ENCODE measurements at regions not wholly inside any gene's neighbourhood (a gene's known extent, or its start where the extent isn't known, plus 50 kb on each side); places are given as distances from the start of the nearest gene placed in this dataset.
A peak's percentile ranks its signal among the peaks of the same experiment; 100 is the strongest.

DNA sequence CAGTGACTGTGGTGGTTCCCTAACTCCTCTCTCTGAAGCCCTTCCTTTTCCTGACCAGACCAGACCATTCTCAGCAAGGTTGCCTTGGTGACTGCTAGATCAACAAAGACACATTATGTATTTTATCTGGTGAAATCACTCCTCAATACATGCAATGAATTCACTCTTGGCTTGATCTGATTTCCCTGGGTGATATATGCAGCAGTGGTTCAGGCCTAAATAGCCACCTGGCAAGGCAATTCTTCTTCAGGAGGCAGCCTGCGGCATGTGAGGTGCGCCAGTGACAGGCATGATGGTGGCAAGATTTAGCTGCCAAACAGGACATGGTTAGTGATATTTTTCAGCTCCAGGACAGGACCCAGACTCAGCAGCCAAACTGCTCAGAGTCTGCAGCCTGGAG, 350.3 kb upstream of the CCDC196 start:
- no peak overlapping the region for H3K27ac Mint-ChIP-seq
- H3F3A ChIP-seq (replicated peaks; ENCODE audit: low read depth), result no peaks in the 10 kb centered on the region
- H3K36me3 ChIP-seq (ENCODE audit: insufficient read depth), result no peaks in the 10 kb centered on the region
- H4K20me1 ChIP-seq (replicated peaks; ENCODE audit: insufficient read depth), result no peaks in the 10 kb centered on the region
- no peak overlapping the region for H3K4me2 ChIP-seq
- TF ChIP-seq NANOG (IDR thresholded peaks at IDR 0.05; ENCODE audit: borderline replicate concordance), result no peak
- no peak for TF ChIP-seq ZNF331 (CRISPR knock-in tag; IDR thresholded peaks at IDR 0.05; ENCODE audit: low read depth)
- TF ChIP-seq EZH2 (IDR thresholded peaks at IDR 0.05; ENCODE audit: low read depth, unreplicated experiment), result no peak
- no peak for TF ChIP-seq EZH2phosphoT487 (IDR thresholded peaks at IDR 0.05; ENCODE audit: unreplicated experiment)
- TF ChIP-seq, protein P1, sequence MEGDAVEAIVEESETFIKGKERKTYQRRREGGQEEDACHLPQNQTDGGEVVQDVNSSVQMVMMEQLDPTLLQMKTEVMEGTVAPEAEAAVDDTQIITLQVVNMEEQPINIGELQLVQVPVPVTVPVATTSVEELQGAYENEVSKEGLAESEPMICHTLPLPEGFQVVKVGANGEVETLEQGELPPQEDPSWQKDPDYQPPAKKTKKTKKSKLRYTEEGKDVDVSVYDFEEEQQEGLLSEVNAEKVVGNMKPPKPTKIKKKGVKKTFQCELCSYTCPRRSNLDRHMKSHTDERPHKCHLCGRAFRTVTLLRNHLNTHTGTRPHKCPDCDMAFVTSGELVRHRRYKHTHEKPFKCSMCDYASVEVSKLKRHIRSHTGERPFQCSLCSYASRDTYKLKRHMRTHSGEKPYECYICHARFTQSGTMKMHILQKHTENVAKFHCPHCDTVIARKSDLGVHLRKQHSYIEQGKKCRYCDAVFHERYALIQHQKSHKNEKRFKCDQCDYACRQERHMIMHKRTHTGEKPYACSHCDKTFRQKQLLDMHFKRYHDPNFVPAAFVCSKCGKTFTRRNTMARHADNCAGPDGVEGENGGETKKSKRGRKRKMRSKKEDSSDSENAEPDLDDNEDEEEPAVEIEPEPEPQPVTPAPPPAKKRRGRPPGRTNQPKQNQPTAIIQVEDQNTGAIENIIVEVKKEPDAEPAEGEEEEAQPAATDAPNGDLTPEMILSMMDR (conservative IDR thresholded peaks at IDR 0.05; ENCODE audit: low read depth in 2 of 2), result no peak
- no peak for TF ChIP-seq ZNF114 (CRISPR knock-in tag; IDR thresholded peaks at IDR 0.05)
- TF ChIP-seq STAT1 (IDR thresholded peaks at IDR 0.05; ENCODE audit: unreplicated experiment), result no peak
- TF ChIP-seq, protein P2, sequence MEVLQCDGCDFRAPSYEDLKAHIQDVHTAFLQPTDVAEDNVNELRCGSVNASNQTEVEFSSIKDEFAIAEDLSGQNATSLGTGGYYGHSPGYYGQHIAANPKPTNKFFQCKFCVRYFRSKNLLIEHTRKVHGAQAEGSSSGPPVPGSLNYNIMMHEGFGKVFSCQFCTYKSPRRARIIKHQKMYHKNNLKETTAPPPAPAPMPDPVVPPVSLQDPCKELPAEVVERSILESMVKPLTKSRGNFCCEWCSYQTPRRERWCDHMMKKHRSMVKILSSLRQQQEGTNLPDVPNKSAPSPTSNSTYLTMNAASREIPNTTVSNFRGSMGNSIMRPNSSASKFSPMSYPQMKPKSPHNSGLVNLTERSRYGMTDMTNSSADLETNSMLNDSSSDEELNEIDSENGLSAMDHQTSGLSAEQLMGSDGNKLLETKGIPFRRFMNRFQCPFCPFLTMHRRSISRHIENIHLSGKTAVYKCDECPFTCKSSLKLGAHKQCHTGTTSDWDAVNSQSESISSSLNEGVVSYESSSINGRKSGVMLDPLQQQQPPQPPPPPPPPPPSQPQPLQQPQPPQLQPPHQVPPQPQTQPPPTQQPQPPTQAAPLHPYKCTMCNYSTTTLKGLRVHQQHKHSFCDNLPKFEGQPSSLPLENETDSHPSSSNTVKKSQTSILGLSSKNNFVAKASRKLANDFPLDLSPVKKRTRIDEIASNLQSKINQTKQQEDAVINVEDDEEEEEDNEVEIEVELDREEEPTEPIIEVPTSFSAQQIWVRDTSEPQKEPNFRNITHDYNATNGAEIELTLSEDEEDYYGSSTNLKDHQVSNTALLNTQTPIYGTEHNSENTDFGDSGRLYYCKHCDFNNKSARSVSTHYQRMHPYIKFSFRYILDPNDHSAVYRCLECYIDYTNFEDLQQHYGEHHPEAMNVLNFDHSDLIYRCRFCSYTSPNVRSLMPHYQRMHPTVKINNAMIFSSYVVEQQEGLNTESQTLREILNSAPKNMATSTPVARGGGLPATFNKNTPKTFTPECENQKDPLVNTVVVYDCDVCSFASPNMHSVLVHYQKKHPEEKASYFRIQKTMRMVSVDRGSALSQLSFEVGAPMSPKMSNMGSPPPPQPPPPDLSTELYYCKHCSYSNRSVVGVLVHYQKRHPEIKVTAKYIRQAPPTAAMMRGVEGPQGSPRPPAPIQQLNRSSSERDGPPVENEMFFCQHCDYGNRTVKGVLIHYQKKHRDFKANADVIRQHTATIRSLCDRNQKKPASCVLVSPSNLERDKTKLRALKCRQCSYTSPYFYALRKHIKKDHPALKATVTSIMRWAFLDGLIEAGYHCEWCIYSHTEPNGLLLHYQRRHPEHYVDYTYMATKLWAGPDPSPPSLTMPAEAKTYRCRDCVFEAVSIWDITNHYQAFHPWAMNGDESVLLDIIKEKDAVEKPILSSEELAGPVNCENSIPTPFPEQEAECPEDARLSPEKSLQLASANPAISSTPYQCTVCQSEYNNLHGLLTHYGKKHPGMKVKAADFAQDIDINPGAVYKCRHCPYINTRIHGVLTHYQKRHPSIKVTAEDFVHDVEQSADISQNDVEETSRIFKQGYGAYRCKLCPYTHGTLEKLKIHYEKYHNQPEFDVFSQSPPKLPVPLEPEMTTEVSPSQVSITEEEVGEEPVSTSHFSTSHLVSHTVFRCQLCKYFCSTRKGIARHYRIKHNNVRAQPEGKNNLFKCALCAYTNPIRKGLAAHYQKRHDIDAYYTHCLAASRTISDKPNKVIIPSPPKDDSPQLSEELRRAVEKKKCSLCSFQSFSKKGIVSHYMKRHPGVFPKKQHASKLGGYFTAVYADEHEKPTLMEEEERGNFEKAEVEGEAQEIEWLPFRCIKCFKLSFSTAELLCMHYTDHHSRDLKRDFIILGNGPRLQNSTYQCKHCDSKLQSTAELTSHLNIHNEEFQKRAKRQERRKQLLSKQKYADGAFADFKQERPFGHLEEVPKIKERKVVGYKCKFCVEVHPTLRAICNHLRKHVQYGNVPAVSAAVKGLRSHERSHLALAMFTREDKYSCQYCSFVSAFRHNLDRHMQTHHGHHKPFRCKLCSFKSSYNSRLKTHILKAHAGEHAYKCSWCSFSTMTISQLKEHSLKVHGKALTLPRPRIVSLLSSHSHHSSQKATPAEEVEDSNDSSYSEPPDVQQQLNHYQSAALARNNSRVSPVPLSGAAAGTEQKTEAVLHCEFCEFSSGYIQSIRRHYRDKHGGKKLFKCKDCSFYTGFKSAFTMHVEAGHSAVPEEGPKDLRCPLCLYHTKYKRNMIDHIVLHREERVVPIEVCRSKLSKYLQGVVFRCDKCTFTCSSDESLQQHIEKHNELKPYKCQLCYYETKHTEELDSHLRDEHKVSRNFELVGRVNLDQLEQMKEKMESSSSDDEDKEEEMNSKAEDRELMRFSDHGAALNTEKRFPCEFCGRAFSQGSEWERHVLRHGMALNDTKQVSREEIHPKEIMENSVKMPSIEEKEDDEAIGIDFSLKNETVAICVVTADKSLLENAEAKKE (CRISPR knock-in tag; IDR thresholded peaks at IDR 0.05), result no peak
- H3K4me1 Mint-ChIP-seq, result no peaks in the 10 kb centered on the region
- H3K36me3 Mint-ChIP-seq (ENCODE audit: low read depth), result no peaks in the 10 kb centered on the region
- H3K4me1 ChIP-seq (ENCODE audit: insufficient read depth), result no peaks in the 10 kb centered on the region
- no peaks in the 10 kb centered on the region; the same call in 1 of the 2 replicates for H3K9me2 ChIP-seq (ENCODE audit: insufficient read depth)
- no peak for ATAC-seq
- no peak overlapping the region for H3K4me3 ChIP-seq
- H3K27me3 Mint-ChIP-seq (ENCODE audit: insufficient read depth, low read depth, poor library complexity), result peaks cover 4% of the 10 kb centered on the region
- no peak overlapping the region for H3K4me3 Mint-ChIP-seq
- H2AFZ ChIP-seq, result 0 out of 2 replicates have a peak overlapping the region, but pooled peaks have one; percentile 32
- H3K27me3 ChIP-seq (ENCODE audit: insufficient read depth), result no peaks in the 10 kb centered on the region
- H3K9me3 Mint-ChIP-seq, result no peaks in the 10 kb centered on the region
- H3K79me2 ChIP-seq (replicated peaks; ENCODE audit: insufficient read depth), result no peaks in the 10 kb centered on the region
- no peak for DNase-seq (ENCODE audit: low spot score)
- H3K27ac ChIP-seq (ENCODE audit: low read depth), result no peak overlapping the region
